Colonic mucosa (tissue), 4 donors: ENCODE measurements at regions not wholly inside any gene's neighbourhood (a gene's known extent, or its start where the extent isn't known, plus 50 kb on each side); places are given as distances from the start of the nearest gene placed in this dataset.

ENCODE experiments used
- DNase-seq: peaks from one replicate; pipeline ENCODE4 v3.0.0-alpha.2; 2020
- H3K27ac ChIP-seq: fragments of 200-600 bp; one replicate; pipeline ENCODE4 v1.8.0; 2021
- H3K27me3 ChIP-seq: fragments of 200-600 bp; one replicate; pipeline ENCODE4 v1.8.0; 2021
- H3K36me3 ChIP-seq: fragments of 200-600 bp; one replicate; pipeline ENCODE4 v1.8.0; 2021
- H3K4me1 ChIP-seq: fragments of 200-600 bp; one replicate; pipeline ENCODE4 v1.8.0; 2021; ENCODE audit warnings: mild to moderate bottlenecking
- H3K4me3 ChIP-seq: fragments of 200-600 bp; one replicate; pipeline ENCODE4 v1.8.0; 2021
- H3K9ac ChIP-seq, 2 donors: one replicate each; pipeline ENCODE4 v1.7.0; 2013; ENCODE audit warnings: control low read depth in 2 of 2, low read depth in 2 of 2, low read length in 2 of 2
- H3K9me3 ChIP-seq: fragments of 200-600 bp; one replicate; pipeline ENCODE4 v1.8.0; 2021
- intact Hi-C: fragments of 100-400 bp; cut with DNase I; formaldehyde crosslinking; loops from one replicate; pipeline ENCODE4 v1.14.1; 2022
- TF ChIP-seq, protein P1 (sequence below): fragments of 200-600 bp; IDR thresholded peaks from one replicate; pipeline ENCODE4 v1.8.0; 2022; ENCODE audit warnings: antibody characterized with exemption, mild to moderate bottlenecking
- donor health status: healthy.
- donor health status: DM: no; HTN: no; CAD: no.
- donor health status: DM: no; HTN: no; CAD: no.

DNA sequence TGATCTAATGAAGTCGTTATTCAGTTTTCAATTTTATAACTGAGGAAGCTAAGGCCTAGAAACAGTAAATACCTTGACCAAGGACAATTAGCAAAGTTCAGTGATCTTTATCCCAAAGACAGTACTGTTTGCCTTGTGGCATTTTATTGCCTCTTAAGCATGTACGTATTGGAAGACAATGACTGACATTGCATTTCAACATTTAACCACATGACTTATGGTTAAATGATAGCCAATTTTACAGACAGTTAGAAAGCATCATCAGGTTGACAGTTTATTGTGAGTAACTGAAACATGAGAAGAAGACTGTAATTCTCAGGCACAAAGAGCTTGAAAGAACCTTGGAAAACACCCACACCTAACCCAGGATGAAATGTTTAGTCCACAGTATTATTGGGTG, 390.8 kb upstream of the ZNF385D start:
- Histone ChIP-seq H3K36me3 (no peaks in the 10 kb centered on the region), H3K4me1 (no peaks in the 10 kb centered on the region), H3K27me3 (no peaks in the 10 kb centered on the region), H3K9ac (no peak overlapping the region), H3K9me3 (no peaks in the 10 kb centered on the region), H3K27ac (no peak overlapping the region), H3K4me3 (no peak overlapping the region)
- no peak for DNase-seq
- intact Hi-C loops: no loop called here
- TF ChIP-seq, protein P1, sequence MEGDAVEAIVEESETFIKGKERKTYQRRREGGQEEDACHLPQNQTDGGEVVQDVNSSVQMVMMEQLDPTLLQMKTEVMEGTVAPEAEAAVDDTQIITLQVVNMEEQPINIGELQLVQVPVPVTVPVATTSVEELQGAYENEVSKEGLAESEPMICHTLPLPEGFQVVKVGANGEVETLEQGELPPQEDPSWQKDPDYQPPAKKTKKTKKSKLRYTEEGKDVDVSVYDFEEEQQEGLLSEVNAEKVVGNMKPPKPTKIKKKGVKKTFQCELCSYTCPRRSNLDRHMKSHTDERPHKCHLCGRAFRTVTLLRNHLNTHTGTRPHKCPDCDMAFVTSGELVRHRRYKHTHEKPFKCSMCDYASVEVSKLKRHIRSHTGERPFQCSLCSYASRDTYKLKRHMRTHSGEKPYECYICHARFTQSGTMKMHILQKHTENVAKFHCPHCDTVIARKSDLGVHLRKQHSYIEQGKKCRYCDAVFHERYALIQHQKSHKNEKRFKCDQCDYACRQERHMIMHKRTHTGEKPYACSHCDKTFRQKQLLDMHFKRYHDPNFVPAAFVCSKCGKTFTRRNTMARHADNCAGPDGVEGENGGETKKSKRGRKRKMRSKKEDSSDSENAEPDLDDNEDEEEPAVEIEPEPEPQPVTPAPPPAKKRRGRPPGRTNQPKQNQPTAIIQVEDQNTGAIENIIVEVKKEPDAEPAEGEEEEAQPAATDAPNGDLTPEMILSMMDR: no peak

DNA sequence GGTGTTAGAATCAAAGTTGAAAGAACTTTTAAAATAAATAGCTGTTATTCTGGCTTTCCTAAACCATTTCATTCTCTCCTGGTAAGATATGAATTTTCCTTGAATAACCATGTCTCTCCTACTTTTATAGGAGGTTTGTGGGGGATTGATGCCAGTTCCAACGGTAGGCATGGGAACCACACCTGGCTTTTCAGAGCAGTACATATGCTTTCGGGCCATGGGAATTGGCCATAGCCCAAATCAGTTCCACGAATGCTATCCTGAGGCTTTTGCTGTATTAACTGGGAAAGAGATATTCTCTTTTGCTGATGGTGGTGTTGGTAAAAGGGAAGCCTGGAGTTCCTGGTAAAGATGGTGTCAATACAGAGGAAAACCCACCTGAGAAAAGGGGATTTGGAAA, 396.2 kb upstream of the ZNF385D start:
- DNase-seq: no peak
- no peak overlapping the region for H3K4me3 ChIP-seq
- H3K4me1 ChIP-seq: no peaks in the 10 kb centered on the region
- H3K9ac ChIP-seq: no peak overlapping the region
- intact Hi-C loops: no loop called here
- H3K9me3 ChIP-seq: no peaks in the 10 kb centered on the region
- no peak overlapping the region for H3K27ac ChIP-seq
- H3K36me3 ChIP-seq: no peaks in the 10 kb centered on the region
- no peaks in the 10 kb centered on the region for H3K27me3 ChIP-seq
- TF ChIP-seq, protein P1: no peak

DNA sequence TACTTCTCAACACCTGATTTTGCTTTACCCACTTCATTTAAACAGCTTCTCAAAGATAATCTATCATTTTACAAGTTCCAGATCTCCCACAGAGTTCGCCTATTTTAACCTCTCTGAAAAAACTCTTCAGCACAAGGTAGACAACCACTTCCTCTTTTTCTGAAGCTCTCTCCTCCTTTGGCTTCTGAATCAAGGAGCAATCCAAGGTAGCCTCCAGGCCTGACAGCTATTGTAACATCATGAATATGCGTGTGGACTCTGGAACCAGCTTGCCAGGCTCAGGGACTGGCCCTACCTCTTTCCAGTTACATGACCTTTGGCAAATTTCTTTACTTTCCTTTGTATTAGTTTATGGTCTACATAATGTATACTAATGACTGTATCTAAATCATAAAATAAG, 405.9 kb upstream of the ZNF385D start:
- H3K4me3 ChIP-seq: no peak overlapping the region
- TF ChIP-seq, protein P1: no peak
- H3K27ac ChIP-seq: no peak overlapping the region
- DNase-seq: no peak
- intact Hi-C loops: no loop called here
- H3K9ac ChIP-seq: no peak overlapping the region
- no peaks in the 10 kb centered on the region for H3K36me3 ChIP-seq
- H3K27me3 ChIP-seq: no peaks in the 10 kb centered on the region
- no peaks in the 10 kb centered on the region for H3K4me1 ChIP-seq
- H3K9me3 ChIP-seq: no peaks in the 10 kb centered on the region

DNA sequence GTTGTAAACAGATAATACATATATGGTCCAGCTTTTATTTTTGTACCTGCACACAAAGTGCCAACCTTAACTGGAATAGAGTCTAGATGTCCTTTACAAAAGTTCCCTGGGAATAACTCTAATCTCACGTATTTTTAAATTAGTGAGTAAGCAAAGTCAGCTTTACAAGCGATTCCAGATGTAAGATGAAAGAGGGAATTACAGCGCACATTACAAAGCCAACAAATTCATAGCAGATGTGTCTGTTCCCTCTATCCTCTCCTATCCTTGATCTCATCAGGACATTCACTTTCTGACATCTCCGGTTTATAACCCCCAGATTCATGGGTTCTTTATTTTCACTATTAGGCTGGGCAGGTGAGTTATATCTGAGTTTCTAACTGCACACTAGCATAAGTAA, 406.8 kb upstream of the ZNF385D start:
- H3K9me3 ChIP-seq: no peaks in the 10 kb centered on the region
- H3K4me1 ChIP-seq: no peaks in the 10 kb centered on the region
- H3K36me3 ChIP-seq: no peaks in the 10 kb centered on the region
- H3K27me3 ChIP-seq: no peaks in the 10 kb centered on the region
- intact Hi-C loops: no loop called here
- H3K9ac ChIP-seq: no peak overlapping the region
- TF ChIP-seq, protein P1: no peak
- H3K27ac ChIP-seq: no peak overlapping the region
- no peak for DNase-seq
- no peak overlapping the region for H3K4me3 ChIP-seq

DNA sequence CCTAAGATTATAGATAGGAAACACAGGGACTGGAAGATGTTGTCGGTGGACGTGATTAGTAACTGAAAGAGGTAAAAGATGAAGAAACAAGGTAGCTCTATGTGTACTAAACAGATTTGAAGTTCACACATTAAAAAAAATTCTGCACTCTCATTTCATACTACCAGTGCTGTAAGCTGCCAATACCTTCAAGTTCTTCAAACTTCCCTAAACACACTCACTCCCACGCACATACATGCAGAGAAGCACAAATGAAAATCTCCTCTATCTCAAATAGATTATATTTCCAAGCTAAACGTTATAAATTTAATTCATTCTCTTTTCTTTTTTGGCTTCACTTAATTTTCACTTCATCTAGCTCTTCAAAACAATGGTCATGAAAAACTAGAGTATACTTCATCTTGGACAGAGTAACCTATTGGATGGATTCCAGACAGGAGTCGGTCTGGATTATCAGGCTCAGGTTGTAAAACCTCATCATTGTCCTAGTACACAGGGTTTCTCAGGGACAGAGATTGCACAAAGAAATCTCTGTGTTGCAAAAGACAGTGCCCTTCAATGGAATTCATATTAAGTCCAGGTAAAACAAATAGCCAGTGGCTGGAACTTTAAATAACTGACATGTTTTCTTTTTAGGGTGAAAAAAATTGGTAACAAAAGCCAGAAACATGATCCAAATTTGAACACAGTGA, 408.1 kb upstream of the ZNF385D start:
- DNase-seq: no peak

More for the DNA sequence above, 408.1 kb upstream of the ZNF385D start:
- Histone ChIP-seq H3K4me3 (no peak overlapping the region), H3K9me3 (no peaks in the 10 kb centered on the region), H3K36me3 (no peaks in the 10 kb centered on the region), H3K4me1 (no peaks in the 10 kb centered on the region), H3K27me3 (no peaks in the 10 kb centered on the region), H3K27ac (no peak overlapping the region), H3K9ac (no peak overlapping the region)
- TF ChIP-seq, protein P1: no peak
- intact Hi-C loops: no loop called here
